GM13977 (cell line): ENCODE measurements at regions not wholly inside any gene's neighbourhood (a gene's known extent, or its start where the extent isn't known, plus 50 kb on each side); places are given as distances from the start of the nearest gene placed in this dataset.

ENCODE experiments used
- DNase-seq: peaks from one replicate; pipeline ENCODE4 v3.0.0; 2012; ENCODE audit warnings: low spot score
- in situ Hi-C: fragments of 300-500 bp; cut with MboI; formaldehyde crosslinking; loops from one replicate; pipeline ENCODE4 v1.12.0; 2022; ENCODE audit warnings: low sequenced_read_pairs, low pct_unique_long_range_greater_than_20kb, mixed read lengths, inconsistent platforms; ENCODE audit not compliant: unreplicated experiment
- TF ChIP-seq, protein P1 (sequence below): IDR thresholded peaks from 2 replicates; pipeline ENCODE4 v1.5.1; 2012; ENCODE audit warnings: mild to moderate bottlenecking, control low read depth; ENCODE audit not compliant: insufficient read depth; ENCODE audit errors: extremely low read depth, missing control alignments

DNA sequence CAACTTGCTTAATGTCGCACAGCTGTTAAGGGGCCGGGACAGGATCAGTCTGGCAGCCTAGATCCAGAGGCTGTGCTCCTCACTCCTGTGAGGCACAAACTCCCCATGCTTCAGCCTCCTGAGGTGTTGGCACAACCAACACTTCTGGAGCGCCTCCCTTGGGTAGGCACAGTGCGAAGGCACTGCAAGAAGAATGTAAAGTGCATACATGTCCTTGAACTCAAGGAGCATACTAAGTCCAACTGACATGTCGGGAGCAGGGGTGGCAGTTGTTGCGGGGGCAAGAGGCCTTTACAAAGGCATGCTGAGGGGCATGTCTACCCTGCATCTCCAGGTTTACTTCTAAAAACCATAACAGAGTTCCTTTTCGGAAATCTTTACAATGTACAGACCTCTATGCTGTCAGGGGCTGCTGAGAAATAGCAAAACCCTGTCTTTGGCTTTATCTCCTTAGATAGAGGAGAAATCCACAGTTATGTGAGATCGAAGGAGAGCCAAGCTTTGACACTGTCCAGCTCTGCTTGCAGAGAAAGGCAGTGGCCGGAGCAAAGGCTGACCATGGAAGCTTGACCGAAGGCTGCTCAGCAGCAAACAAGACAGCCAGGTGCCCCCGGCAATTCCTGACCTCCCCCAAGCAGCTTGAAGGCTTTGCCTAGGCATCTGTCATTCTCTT, 93.9 kb downstream of the CDC7 start:
- TF ChIP-seq, protein P1, sequence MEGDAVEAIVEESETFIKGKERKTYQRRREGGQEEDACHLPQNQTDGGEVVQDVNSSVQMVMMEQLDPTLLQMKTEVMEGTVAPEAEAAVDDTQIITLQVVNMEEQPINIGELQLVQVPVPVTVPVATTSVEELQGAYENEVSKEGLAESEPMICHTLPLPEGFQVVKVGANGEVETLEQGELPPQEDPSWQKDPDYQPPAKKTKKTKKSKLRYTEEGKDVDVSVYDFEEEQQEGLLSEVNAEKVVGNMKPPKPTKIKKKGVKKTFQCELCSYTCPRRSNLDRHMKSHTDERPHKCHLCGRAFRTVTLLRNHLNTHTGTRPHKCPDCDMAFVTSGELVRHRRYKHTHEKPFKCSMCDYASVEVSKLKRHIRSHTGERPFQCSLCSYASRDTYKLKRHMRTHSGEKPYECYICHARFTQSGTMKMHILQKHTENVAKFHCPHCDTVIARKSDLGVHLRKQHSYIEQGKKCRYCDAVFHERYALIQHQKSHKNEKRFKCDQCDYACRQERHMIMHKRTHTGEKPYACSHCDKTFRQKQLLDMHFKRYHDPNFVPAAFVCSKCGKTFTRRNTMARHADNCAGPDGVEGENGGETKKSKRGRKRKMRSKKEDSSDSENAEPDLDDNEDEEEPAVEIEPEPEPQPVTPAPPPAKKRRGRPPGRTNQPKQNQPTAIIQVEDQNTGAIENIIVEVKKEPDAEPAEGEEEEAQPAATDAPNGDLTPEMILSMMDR, result no peak
- no peak for DNase-seq
- in situ Hi-C loops, result no loop called here

DNA sequence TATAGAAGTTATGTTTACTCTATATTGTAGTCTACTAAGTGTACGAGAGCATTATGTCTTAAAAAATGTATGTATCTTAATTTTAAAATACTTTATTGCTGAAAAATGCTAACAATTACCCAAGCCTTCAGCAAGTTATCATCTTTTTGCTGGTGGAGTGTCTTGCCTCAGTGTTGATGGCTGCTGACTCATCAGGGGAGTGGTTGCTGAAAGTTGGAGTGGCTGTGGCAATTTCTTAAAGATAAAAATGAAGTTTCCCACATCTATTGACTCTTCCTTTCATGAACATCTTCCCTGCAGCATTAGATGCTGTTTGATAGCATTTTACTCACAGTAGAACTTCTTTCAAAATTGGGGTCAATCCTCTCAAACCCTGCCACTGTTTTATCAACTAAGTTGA, 95.8 kb downstream of the CDC7 start:
- no peak for DNase-seq

DNA sequence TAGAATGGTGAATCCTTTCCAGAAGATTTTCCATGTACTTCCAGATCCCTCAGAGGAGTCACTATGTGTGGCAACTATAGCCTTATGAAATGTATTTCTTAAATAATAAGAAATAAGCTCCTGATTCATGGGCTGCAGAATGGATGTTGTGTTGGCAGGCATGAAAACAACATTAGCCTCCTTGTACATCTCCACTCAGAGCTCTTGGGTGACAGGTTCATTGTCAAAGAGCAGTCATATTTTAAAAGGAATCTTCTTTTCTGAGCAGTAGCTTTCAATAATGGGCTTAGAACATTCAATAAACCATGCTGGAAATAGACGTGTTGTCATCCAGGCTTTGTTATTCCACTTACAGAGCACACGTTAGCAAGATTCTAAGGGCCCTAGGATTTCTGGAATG, 96.6 kb downstream of the CDC7 start:
- in situ Hi-C loops, result no loop called here
- no peak for DNase-seq
- TF ChIP-seq, protein P1, result no peak

More for the DNA sequence above, 95.8 kb downstream of the CDC7 start:
- in situ Hi-C loops, result no loop called here
- TF ChIP-seq, protein P1, result no peak

DNA sequence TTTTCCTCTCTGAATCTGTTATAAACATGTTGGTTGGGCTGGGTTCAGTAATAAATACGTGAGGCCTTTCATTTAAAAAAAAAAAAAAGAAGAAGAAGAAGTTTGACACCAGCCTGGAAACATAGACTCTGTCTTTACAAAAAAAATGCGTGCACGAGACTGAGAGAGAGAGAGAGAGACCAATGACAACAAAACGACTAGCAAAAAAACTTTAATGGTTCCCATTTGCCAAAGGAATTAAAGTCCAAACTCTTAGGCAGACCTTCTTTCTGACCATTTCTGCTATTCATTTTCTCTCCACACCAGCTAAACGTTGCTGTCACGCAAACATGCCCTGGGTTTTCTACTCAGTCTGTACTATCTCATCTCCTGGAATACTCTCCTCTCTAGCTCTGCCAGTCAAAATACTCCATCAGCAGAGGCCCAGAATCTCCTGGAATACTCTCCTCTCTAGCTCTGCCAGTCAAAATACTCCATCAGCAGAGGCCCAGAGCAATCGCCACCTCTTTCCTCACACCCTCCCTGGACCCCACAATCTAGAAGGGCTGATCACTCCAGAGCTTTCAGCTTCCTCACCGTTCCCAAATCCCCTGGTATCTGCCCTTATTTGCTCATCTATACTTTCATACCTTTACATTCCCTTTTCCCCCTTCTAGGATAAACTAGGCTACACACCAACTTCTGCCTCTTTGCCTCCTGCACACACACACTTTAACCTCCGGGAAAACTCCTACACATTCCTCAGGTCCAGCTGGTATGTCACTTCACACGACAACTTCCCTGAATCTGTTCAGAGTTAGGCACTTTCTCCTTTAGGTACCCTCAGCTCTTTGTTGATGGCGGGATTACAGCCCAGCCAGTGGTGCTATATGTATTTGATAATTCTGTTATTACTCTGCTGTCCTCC, 100.0 kb downstream of the CDC7 start:
- TF ChIP-seq, protein P1, result no peak
- no peak for DNase-seq
- in situ Hi-C loops, result no loop called here

DNA sequence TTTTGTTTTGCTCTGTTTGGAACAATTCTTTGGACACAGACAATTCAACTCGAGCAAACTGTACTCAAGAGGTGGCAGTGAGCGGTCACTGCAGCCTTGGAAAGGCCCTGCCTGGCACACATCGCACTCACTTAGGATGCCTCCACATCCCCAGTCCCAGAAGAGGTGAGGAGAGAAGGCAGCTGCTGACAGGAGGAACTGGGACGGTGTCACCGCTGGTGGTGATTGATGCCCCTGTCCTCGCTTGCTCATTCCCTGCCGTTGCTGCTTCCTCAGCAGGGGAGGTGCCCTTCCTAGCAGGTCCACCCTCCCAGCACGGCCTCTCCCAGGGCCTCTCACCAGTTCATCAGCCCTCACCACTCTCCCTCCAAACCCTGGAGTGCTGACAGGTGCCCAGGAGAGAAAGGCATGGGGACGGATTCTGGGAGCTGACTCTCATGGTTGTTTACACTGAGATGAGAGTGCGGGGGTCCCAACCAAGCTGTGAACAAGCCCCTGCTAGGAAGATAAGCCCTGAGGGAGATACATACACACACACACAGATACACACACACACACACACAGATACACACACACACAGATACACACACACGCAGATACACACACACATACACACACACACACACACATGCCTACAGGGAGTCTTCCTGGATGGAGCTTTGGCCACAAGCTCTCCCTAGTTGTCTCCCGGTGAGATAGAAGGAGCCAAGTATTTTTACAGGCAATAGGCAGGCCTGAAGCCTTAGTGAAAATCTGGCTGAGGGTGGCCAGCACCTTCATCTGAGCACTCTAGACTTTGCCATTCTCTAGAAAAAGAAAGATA, 101.1 kb downstream of the CDC7 start:
- DNase-seq, result no peak
- in situ Hi-C loops, result no loop called here
- TF ChIP-seq, protein P1, result no peak

DNA sequence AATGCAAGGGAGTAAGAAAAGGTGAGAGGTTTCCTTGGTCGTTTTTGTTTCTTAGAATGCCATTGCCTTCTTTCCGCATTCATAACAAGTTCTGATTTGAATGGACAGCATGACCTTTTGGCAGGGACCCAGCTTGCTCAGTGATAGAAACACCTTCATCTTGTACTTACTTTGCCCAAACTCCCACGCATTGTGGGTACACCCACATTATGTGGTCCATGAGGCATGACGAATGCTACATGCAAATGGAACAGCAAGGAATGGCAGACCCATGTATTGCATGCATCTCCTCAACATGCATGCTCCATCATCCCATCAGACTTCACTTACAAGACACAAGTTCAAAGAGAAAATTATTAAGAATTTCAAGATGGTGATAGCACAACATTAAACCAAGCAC, 102.8 kb downstream of the CDC7 start:
- in situ Hi-C loops, result no loop called here
- TF ChIP-seq, protein P1, result no peak

More for the DNA sequence above, 102.8 kb downstream of the CDC7 start:
- DNase-seq, result no peak
